Vagina (tissue), 2 donors: ENCODE measurements at regions not wholly inside any gene's neighbourhood (a gene's known extent, or its start where the extent isn't known, plus 50 kb on each side); places are given as distances from the start of the nearest gene placed in this dataset.

ENCODE experiments used
- POLR2A ChIP-seq, 2 donors: fragments of 450-650 bp; IDR thresholded peaks; one replicate each; pipeline ENCODE4 v1.6.1; 2017; ENCODE audit warnings: antibody characterized with exemption in 2 of 2, mild to moderate bottlenecking in 2 of 2, moderate library complexity in 2 of 2
- POLR2AphosphoS5 ChIP-seq, 2 donors: sonication (generic); formaldehyde crosslinking; IDR thresholded peaks; one replicate each; pipeline ENCODE4 v1.9.0; 2017; ENCODE audit warnings: antibody characterized with exemption in 2 of 2, mild to moderate bottlenecking in 2 of 2, low read depth in 1 of 2; ENCODE audit not compliant: insufficient read depth in 1 of 2

GRCh38 chr4:160814726-160815125 lies 1349.1 kb downstream of the FSTL5 start:
- TF ChIP-seq POLR2AphosphoS5 (IDR thresholded peaks at IDR 0.05; ENCODE audit: insufficient read depth in 1 of 2, low read depth in 1 of 2) (no peak), POLR2A (IDR thresholded peaks at IDR 0.05) (no peak)
